ENCODE measurements at regions not wholly inside any gene's neighbourhood (a gene's known extent, or its start where the extent isn't known, plus 50 kb on each side); places are given as distances from the start of the nearest gene placed in this dataset.
"Not testable (repeated sequence)": the region's sequence is repeated elsewhere in the genome, so short reads cannot be mapped to it uniquely, and the experiment has no call there.

- no peaks in the 10 kb centered on the region for H3K27me3 Mint-ChIP-seq
- peaks cover 2% of the 10 kb centered on the region for H3K36me3 Mint-ChIP-seq
- peaks cover 12% of the 10 kb centered on the region for H3K9me3 Mint-ChIP-seq
- H3K4me3 Mint-ChIP-seq, result no peak overlapping the region
- DNase-seq, result no peak
- no peak overlapping the region for H3K27ac Mint-ChIP-seq
- H3K4me1 Mint-ChIP-seq, result no peaks in the 10 kb centered on the region
- CTCF ChIA-PET, result no interaction called here
Measured at GRCh38 chr9:135282808-135283207, 195.3 kb downstream of the OLFM1 start.

GRCh38 chr9:135283671-135284070 is 195.9 kb upstream of the PPP1R26 start:
- Mint-ChIP-seq H3K27ac (no peak overlapping the region), H3K4me1 (no peaks in the 10 kb centered on the region), H3K27me3 (no peaks in the 10 kb centered on the region), H3K9me3 (peaks cover 12% of the 10 kb centered on the region), H3K36me3 (peaks cover 2% of the 10 kb centered on the region), H3K4me3 (no peak overlapping the region)
- no peak for DNase-seq
- CTCF ChIA-PET, result no interaction called here

- Mint-ChIP-seq H3K36me3 (peaks cover 2% of the 10 kb centered on the region), H3K4me1 (no peaks in the 10 kb centered on the region), H3K9me3 (peaks cover 12% of the 10 kb centered on the region), H3K4me3 (no peak overlapping the region), H3K27ac (no peak overlapping the region), H3K27me3 (no peaks in the 10 kb centered on the region)
- DNase-seq, result no peak
- CTCF ChIA-PET, result no interaction called here
Measured at GRCh38 chr9:135284386-135285134, 195.0 kb upstream of the PPP1R26 start.

GRCh38 chr9:135286187-135286925 is 193.2 kb upstream of the PPP1R26 start:
- H3K36me3 Mint-ChIP-seq, H3K27ac Mint-ChIP-seq, H3K4me3 Mint-ChIP-seq, CTCF ChIA-PET, H3K4me1 Mint-ChIP-seq, DNase-seq, H3K27me3 Mint-ChIP-seq: not testable (repeated sequence)
- peaks cover 12% of the 10 kb centered on the region for H3K9me3 Mint-ChIP-seq

- DNase-seq, result no peak
- Mint-ChIP-seq H3K27me3 (peaks cover 5% of the 10 kb centered on the region), H3K4me1 (no peaks in the 10 kb centered on the region), H3K4me3 (no peak overlapping the region), H3K27ac (no peak overlapping the region), H3K36me3 (peaks cover 2% of the 10 kb centered on the region), H3K9me3 (peaks cover 12% of the 10 kb centered on the region)
- CTCF ChIA-PET, result no interaction called here
Measured at GRCh38 chr9:135286961-135287360, 192.6 kb upstream of the PPP1R26 start.

GRCh38 chr9:135287627-135288026 is 192.0 kb upstream of the PPP1R26 start:
- Mint-ChIP-seq H3K4me3 (no peak overlapping the region), H3K27me3 (peaks cover 5% of the 10 kb centered on the region), H3K36me3 (peaks cover 2% of the 10 kb centered on the region), H3K4me1 (no peaks in the 10 kb centered on the region), H3K27ac (no peak overlapping the region), H3K9me3 (peaks cover 12% of the 10 kb centered on the region)
- no peak for DNase-seq
- CTCF ChIA-PET, result no interaction called here

GRCh38 chr9:135288054-135288453 is 191.5 kb upstream of the PPP1R26 start:
- Mint-ChIP-seq H3K36me3 (peaks cover 2% of the 10 kb centered on the region), H3K4me1 (no peaks in the 10 kb centered on the region), H3K4me3 (no peak overlapping the region), H3K27ac (no peak overlapping the region), H3K9me3 (peaks cover 12% of the 10 kb centered on the region), H3K27me3 (peaks cover 5% of the 10 kb centered on the region)
- CTCF ChIA-PET, result no interaction called here
- DNase-seq, result no peak

GRCh38 chr9:135289081-135289491 is 190.5 kb upstream of the PPP1R26 start:
- H3K27ac Mint-ChIP-seq, result no peak overlapping the region
- no peaks in the 10 kb centered on the region for H3K4me1 Mint-ChIP-seq
- DNase-seq, result no peak
- H3K4me3 Mint-ChIP-seq, result no peak overlapping the region
- H3K36me3 Mint-ChIP-seq, result peaks cover 2% of the 10 kb centered on the region
- peaks cover 5% of the 10 kb centered on the region for H3K27me3 Mint-ChIP-seq
- H3K9me3 Mint-ChIP-seq, result peaks cover 12% of the 10 kb centered on the region
- CTCF ChIA-PET, result no interaction called here

- Mint-ChIP-seq H3K36me3 (peaks cover 2% of the 10 kb centered on the region), H3K27ac (no peak overlapping the region), H3K4me3 (no peak overlapping the region), H3K27me3 (peaks cover 5% of the 10 kb centered on the region), H3K4me1 (no peaks in the 10 kb centered on the region), H3K9me3 (peaks cover 10% of the 10 kb centered on the region)
- CTCF ChIA-PET, result no interaction called here
- DNase-seq, result no peak
Measured at GRCh38 chr9:135290086-135290485, 189.5 kb upstream of the PPP1R26 start.

GRCh38 chr9:135290566-135290965 is 189.0 kb upstream of the PPP1R26 start:
- CTCF ChIA-PET, result no interaction called here
- Mint-ChIP-seq H3K4me3 (no peak overlapping the region), H3K27me3 (peaks cover 5% of the 10 kb centered on the region), H3K36me3 (peaks cover 2% of the 10 kb centered on the region), H3K4me1 (no peaks in the 10 kb centered on the region), H3K9me3 (peaks cover 10% of the 10 kb centered on the region), H3K27ac (no peak overlapping the region)
- DNase-seq, result no peak

- Mint-ChIP-seq H3K9me3 (peaks cover 9% of the 10 kb centered on the region), H3K4me3 (no peak overlapping the region), H3K27ac (no peak overlapping the region), H3K27me3 (peaks cover 5% of the 10 kb centered on the region), H3K4me1 (no peaks in the 10 kb centered on the region), H3K36me3 (peaks cover 2% of the 10 kb centered on the region)
- DNase-seq, result no peak
- CTCF ChIA-PET, result no interaction called here
Measured at GRCh38 chr9:135291165-135291564, 188.4 kb upstream of the PPP1R26 start.

GRCh38 chr9:135294836-135295235 is 184.7 kb upstream of the PPP1R26 start:
- no peaks in the 10 kb centered on the region for H3K4me1 Mint-ChIP-seq
- H3K27ac Mint-ChIP-seq, result no peak overlapping the region
- no peak for DNase-seq
- CTCF ChIA-PET, result no interaction called here
- no peaks in the 10 kb centered on the region for H3K36me3 Mint-ChIP-seq
- peaks cover 5% of the 10 kb centered on the region for H3K27me3 Mint-ChIP-seq
- no peak overlapping the region for H3K4me3 Mint-ChIP-seq
- no peaks in the 10 kb centered on the region for H3K9me3 Mint-ChIP-seq

- Mint-ChIP-seq H3K27me3 (peaks cover 5% of the 10 kb centered on the region), H3K4me3 (no peak overlapping the region), H3K9me3 (no peaks in the 10 kb centered on the region), H3K27ac (no peak overlapping the region), H3K36me3 (no peaks in the 10 kb centered on the region), H3K4me1 (no peaks in the 10 kb centered on the region)
- DNase-seq, result no peak
- CTCF ChIA-PET, result no interaction called here
Measured at GRCh38 chr9:135295551-135296300, 183.9 kb upstream of the PPP1R26 start.

- Mint-ChIP-seq H3K27ac (no peak overlapping the region), H3K27me3 (no peaks in the 10 kb centered on the region), H3K4me1 (no peaks in the 10 kb centered on the region), H3K36me3 (no peaks in the 10 kb centered on the region), H3K4me3 (no peak overlapping the region), H3K9me3 (no peaks in the 10 kb centered on the region)
- no peak for DNase-seq
- CTCF ChIA-PET, result no interaction called here
Measured at GRCh38 chr9:135296735-135297455, 182.7 kb upstream of the PPP1R26 start.

All from activated naive CD4-positive, alpha-beta T cell treated with anti-CD3 and anti-CD28 coated beads, Interleukin-2, amount 10 ng/mL, durations not matched to agents 7 days and 5 days (primary cell).